ENCODE measurements at regions not wholly inside any gene's neighbourhood (a gene's known extent, or its start where the extent isn't known, plus 50 kb on each side); places are given as distances from the start of the nearest gene placed in this dataset.
A peak's percentile ranks its signal among the peaks of the same experiment; 100 is the strongest.

- H3K4me3 ChIP-seq (ENCODE audit: low read depth, low read length): no peak overlapping the region
- H3K36me3 ChIP-seq (ENCODE audit: control insufficient read depth, insufficient read depth, low read length): no peaks in the 10 kb centered on the region
- H3K27me3 ChIP-seq (ENCODE audit: control insufficient read depth, insufficient read depth, low read length): no peaks in the 10 kb centered on the region
- no peak for TF ChIP-seq CTCF (IDR thresholded peaks at IDR 0.05; ENCODE audit: insufficient read depth, low read length, severe bottlenecking)
- no peak for FAIRE-seq
- no peak for DNase-seq (ENCODE audit: low read depth)
These were observed 362.9 kb upstream of the ZNF32 start for GRCh38 chr10:44011603-44011981.

GRCh38 chr10:44010873-44011602 lies 362.4 kb upstream of the ZNF32 start:
- DNase-seq (ENCODE audit: low read depth): peak; percentile 52

GRCh38 chr10:44009891-44010632 lies 361.4 kb upstream of the ZNF32 start:
- Histone ChIP-seq H3K36me3 (ENCODE audit: control insufficient read depth, insufficient read depth, low read length) (no peaks in the 10 kb centered on the region), H3K27me3 (ENCODE audit: control insufficient read depth, insufficient read depth, low read length) (no peaks in the 10 kb centered on the region), H3K4me3 (ENCODE audit: low read depth, low read length) (no peak overlapping the region)
- DNase-seq (ENCODE audit: low read depth) (no peak), FAIRE-seq (no peak)
- no peak for TF ChIP-seq CTCF (IDR thresholded peaks at IDR 0.05; ENCODE audit: insufficient read depth, low read length, severe bottlenecking)

More at GRCh38 chr10:44010873-44011602, 362.4 kb upstream of the ZNF32 start:
- Histone ChIP-seq H3K4me3 (ENCODE audit: low read depth, low read length) (no peak overlapping the region), H3K36me3 (ENCODE audit: control insufficient read depth, insufficient read depth, low read length) (no peaks in the 10 kb centered on the region), H3K27me3 (ENCODE audit: control insufficient read depth, insufficient read depth, low read length) (no peaks in the 10 kb centered on the region)
- TF ChIP-seq CTCF (IDR thresholded peaks at IDR 0.05; ENCODE audit: insufficient read depth, low read length, severe bottlenecking): no peak
- FAIRE-seq: no peak

GRCh38 chr10:44008917-44009709 lies 360.4 kb upstream of the ZNF32 start:
- FAIRE-seq (no peak), DNase-seq (ENCODE audit: low read depth) (no peak)
- no peak for TF ChIP-seq CTCF (IDR thresholded peaks at IDR 0.05; ENCODE audit: insufficient read depth, low read length, severe bottlenecking)
- Histone ChIP-seq H3K27me3 (ENCODE audit: control insufficient read depth, insufficient read depth, low read length) (no peaks in the 10 kb centered on the region), H3K4me3 (ENCODE audit: low read depth, low read length) (no peak overlapping the region), H3K36me3 (ENCODE audit: control insufficient read depth, insufficient read depth, low read length) (no peaks in the 10 kb centered on the region)

GRCh38 chr10:44008270-44008916 lies 359.7 kb upstream of the ZNF32 start:
- FAIRE-seq: no peak
- Histone ChIP-seq H3K27me3 (ENCODE audit: control insufficient read depth, insufficient read depth, low read length) (no peaks in the 10 kb centered on the region), H3K4me3 (ENCODE audit: low read depth, low read length) (no peak overlapping the region), H3K36me3 (ENCODE audit: control insufficient read depth, insufficient read depth, low read length) (no peaks in the 10 kb centered on the region)
- DNase-seq (ENCODE audit: low read depth): peak; percentile 25
- TF ChIP-seq CTCF (IDR thresholded peaks at IDR 0.05; ENCODE audit: insufficient read depth, low read length, severe bottlenecking): no peak

All from bronchial epithelial cell (primary cell).